ENCODE measurements at regions not wholly inside any gene's neighbourhood (a gene's known extent, or its start where the extent isn't known, plus 50 kb on each side); places are given as distances from the start of the nearest gene placed in this dataset.

DNA sequence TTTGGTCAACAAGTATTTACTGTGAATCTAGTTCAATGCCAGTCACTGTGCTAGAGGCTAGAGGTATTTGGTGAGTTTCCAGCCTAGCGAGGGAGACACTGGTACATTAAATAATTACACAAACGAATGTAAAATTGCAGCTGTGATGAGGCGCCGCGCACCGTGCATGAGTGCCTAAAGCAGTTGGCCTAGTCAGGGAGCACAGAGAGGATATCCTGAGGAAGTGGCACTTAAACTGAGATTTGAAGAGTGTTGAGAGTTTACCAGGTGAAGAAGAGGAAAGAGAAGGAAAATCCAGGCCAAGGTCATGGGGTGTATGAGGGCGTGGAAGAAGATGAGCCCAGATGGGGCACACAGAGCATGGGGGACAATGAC is 157.6 kb upstream of the NDUFV2 start:
- no peak for DNase-seq (ENCODE audit: low read depth in 3 of 3)

- DNase-seq (ENCODE audit: low read depth in 3 of 3): no peak
Observed at GRCh38 chr18:8945514-8945913, 157.0 kb upstream of the NDUFV2 start.

GRCh38 chr18:8946066-8946838 is 156.2 kb upstream of the NDUFV2 start:
- DNase-seq (ENCODE audit: low read depth in 3 of 3): no peak

- DNase-seq (ENCODE audit: low read depth in 3 of 3): no peak
Observed at GRCh38 chr18:8947566-8947965, 154.9 kb upstream of the NDUFV2 start.

DNA sequence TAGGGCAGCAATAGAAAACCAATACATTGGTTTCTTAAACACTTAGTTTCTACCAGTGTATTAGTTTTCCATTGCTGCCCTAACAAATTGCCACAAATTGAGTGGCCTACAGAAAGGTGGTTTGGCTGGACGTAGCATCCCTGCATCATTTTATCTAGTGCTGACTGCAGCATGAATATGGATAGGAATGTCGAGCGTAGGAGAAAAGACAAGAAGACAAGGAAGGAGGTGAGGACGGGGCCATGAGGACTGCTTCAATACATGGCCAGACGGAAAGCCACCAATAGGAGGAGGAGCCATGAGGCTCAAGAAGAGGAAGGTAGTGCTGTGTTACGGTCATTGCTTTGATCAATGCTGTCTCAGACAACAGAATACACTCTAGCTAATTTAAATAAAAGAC is 154.5 kb upstream of the NDUFV2 start:
- DNase-seq (ENCODE audit: low read depth in 3 of 3): no peak

- no peak for DNase-seq (ENCODE audit: low read depth in 3 of 3)
Observed at GRCh38 chr18:8948471-8949149, 153.9 kb upstream of the NDUFV2 start.

GRCh38 chr18:8949206-8949605 is 153.3 kb upstream of the NDUFV2 start:
- no peak for DNase-seq (ENCODE audit: low read depth in 3 of 3)

DNA sequence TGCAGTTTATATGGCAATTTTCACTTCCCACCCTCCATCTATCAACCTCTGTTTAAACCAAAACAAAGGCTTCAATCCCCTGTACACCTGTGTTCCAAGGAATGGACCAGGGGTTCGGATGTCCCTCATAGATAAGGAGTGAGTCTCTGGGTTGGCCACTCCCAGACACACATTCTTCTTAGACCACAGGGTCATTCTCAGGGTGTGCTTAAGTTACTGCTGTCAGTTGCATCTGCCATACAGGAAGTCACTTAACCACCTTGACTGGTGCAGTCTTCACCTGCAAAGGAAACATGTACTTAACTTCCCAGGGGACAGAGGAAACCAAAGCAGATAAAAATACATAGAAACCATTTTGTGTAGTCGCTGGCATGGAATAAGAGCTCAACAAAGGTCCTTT is 151.0 kb upstream of the NDUFV2 start:
- no peak for DNase-seq (ENCODE audit: low read depth in 3 of 3)

GRCh38 chr18:8952174-8952573 is 150.3 kb upstream of the NDUFV2 start:
- DNase-seq (ENCODE audit: low read depth in 3 of 3): no peak

DNA sequence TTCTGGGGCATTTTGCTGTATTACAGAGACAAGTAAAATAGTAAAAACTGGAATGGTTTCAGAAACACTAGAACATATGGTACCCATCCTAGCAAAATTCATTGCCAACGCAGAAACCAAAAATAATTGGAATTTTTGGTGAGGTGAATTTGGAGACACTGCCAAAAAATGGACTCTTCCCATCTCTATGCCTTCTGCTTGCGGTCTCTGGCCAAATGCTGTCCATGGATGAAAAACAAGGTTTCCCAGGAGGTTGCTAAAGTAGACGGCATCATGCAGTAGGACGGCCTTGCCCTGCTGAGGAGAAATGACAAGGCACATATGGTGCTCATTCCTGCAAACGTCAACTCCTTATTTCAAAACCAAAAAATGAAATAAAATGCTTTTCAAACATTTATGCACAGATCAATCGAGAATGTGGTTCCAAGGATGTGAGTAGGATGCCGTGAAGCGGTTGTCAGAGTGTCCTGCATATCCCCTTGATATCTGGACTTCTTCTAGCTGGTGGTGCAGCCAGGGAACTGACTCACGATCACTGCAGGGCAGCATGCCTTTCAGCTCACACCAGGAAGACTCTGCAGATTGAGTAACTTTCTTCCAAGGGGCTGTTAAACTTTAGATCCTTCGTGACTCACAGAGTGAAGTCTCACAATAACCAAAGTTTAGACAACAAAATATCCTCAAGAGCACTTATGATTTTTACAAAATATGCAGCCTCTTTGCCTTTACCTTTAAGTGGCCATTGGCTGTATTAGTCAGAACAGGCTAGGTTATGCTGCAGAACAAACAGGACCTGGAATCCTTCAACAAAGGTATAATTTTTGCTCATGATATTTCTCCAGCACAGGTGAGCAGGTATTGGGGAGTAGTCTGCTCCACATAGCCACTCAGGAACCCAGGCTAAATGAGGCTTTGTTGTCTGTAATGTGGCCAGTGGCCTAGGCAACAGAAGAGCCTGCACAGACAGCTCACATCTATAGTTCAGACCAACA is 149.4 kb upstream of the NDUFV2 start:
- DNase-seq (ENCODE audit: low read depth in 3 of 3): no peak

GRCh38 chr18:8957731-8958130 is 144.8 kb upstream of the NDUFV2 start:
- DNase-seq (ENCODE audit: low read depth in 3 of 3): no peak

DNA sequence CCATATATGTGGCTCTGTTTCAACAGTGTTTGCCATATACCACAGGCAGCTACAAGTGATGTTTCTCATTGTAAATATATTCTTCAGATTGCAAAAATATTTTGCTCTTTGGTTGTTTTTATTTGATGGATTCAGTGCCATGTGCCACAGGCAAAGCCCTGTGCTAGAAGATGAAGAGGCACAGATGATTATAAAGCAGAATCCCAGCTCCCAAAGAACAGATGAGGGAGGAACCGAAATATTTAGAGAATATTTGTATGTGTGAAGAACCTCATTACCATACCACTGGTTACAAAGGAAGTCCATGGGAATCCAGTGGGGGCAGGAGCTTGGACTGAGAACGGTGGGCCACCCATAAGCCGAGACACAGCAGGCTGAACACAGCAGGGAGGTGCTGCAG is 143.8 kb upstream of the NDUFV2 start:
- no peak for DNase-seq (ENCODE audit: low read depth in 3 of 3)

- no peak for DNase-seq (ENCODE audit: low read depth in 3 of 3)
Observed at GRCh38 chr18:8959551-8960135, 142.9 kb upstream of the NDUFV2 start.

DNA sequence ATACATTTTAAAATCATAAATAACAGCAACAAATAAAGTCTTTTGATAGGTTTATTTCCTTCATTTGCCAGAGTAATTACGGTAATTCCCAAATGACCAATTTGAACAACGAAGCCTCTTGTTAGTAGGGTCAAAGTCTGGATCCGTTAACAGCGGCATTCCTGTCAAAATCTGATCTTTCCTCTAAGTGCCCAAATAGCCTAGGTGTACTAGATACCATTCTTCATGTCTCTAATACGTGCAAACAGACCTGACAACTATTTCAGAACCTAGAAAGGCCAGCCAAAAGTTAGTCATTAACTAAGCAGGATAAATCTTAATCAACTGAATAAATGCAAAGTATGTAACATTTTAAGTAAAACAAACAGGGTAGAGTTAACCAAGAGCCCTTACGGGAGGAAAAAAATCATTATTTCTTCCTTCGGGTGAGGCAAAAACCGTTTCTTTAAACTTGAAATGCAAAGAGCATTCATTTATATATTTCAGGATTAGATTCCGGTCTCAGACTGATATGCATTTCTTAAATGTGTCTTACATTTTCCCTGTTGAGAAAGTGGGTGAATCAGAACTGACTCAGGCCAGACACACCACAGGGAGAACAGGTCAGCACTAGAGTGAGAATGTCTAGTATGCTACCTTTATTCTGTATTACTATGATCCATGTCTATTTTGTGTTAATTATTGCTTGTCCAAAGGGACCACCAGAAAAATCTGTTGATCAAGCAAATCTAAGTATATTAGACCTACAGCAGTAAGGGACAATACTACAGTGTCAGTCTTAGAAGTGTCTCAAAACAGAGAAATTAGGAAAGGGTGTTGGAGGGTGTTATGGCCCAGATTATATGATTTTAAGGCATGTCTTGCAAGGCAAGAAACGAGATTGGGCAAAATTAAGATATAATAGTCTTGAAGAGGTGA is 141.5 kb upstream of the NDUFV2 start:
- no peak for DNase-seq (ENCODE audit: low read depth in 3 of 3)

DNA sequence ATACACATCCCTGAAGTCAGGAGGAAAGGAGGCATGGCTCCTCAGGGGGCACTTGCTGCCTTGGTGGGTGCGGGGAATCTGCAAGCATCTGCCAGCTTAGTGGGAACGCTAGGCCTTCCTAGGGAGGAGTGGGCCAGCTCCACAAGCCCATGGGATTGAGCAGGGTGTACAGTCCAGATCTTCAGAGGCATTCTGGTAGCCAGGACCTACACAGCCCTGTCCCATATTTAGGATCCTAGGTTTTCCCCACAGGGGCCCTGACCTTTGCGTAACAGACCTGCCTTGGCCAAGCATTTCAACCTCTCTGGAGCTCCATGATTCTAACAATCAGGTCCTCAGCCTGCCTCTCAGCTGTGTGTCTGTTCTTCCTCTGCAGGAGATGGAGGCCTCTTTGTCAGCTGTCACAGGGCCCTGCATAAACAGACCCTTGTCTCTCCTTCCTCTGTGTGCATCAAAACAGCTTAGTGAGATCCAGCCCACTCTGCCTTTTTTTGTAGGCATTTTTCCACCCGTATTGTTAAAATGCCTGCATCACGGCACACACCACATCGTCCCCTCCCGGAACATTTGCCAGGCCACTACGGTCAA is 140.2 kb upstream of the NDUFV2 start:
- no peak for DNase-seq (ENCODE audit: low read depth in 3 of 3)

DNA sequence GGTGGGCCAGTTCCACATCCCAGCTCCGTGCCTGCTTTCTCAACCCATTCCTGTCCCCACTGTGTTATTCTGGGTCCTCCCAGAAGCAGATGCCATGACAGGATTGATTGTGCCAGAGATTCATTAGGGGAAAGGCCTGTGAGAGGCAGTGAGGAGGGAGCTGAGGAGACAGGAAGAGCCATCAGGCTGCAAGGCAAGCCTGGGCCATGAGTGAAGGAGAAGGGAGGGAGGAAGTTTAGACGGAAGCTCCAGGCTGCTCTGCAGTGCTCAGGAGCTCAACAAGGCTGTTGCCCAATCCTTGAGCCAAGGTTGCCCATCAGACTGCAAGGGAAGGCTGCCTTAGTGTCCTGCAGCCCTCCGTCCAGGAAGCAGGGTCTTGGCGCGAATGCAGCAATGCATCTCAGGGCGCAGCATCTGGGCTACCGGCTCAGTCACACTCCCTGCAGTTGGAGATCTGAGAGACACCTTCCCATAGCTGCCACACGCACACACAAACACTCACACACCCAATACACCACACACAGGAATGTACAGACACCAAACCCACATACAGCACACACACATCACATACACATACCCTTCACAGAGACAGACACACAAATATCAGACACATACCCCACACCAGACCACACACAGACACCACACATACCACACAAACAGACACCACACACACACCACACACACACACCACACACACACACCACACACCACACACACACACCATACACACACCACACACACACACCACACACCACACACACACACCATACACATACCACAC is 139.5 kb upstream of the NDUFV2 start:
- no peak for DNase-seq (ENCODE audit: low read depth in 3 of 3)

- no peak for DNase-seq (ENCODE audit: low read depth in 3 of 3)
Observed at GRCh38 chr18:8963876-8964275, 138.6 kb upstream of the NDUFV2 start.

GRCh38 chr18:8965398-8965797 is 137.1 kb upstream of the NDUFV2 start:
- DNase-seq (ENCODE audit: low read depth in 3 of 3): no peak

DNA sequence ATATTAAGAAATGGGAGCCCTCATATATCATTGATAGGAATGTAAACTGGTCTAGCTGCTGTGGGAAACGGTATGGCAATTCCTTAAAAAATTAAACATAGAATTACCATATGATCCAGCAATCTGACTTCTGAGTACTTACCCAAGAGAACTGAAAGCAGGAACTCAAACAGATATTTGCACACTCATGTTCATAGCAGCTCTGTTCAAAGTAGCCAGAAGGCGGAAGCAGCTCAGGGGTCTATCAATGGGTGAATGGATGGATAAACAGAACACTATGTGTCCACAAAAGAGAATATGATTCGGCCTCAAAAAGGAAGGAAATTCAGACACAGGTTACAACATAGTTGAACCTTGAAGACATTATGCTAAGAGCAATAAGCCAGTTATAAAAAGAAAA is 135.7 kb upstream of the NDUFV2 start:
- DNase-seq (ENCODE audit: low read depth in 3 of 3): no peak

DNA sequence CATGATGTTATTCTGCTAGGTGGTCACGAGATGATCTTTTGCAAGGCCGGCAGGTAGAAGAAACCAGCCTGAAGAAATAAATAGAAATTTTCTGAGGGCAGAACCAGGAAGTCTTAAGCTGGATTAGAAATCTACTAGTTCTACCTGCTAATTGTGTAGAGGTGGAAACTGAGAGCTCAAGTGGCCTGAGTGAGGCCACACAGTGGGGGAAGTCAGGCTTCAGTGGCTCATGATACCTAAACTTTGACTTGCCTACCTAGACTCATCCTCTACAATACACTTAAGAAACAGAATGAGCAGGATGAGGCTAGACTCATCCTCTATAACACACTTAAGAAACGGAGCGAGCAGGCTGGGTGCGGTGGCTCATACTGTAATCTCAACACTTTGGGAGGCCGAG is 134.9 kb upstream of the NDUFV2 start:
- no peak for DNase-seq (ENCODE audit: low read depth in 3 of 3)
